ENCODE measurements at regions not wholly inside any gene's neighbourhood (a gene's known extent, or its start where the extent isn't known, plus 50 kb on each side); places are given as distances from the start of the nearest gene placed in this dataset.

DNA sequence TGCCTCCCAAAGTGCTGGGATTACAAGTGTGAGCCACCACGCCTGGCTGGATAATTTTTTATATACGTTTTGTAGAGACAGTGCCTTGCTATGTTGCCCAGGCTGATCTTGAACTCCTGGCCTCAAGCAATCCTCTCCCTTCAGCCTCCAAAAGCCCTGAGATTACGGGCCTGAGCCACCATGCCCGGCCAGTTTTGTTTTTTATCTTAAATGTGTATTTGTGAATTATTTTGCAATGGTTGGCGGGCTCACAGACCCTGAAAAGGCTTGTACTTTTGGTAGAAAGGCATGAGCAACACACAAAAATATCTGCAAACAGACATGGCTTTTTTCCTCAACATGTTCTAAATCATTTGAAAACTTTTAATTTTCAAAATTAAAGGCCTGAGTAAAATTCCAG lies 73.4 kb upstream of the TMEM18 start:
- no peak for DNase-seq

DNA sequence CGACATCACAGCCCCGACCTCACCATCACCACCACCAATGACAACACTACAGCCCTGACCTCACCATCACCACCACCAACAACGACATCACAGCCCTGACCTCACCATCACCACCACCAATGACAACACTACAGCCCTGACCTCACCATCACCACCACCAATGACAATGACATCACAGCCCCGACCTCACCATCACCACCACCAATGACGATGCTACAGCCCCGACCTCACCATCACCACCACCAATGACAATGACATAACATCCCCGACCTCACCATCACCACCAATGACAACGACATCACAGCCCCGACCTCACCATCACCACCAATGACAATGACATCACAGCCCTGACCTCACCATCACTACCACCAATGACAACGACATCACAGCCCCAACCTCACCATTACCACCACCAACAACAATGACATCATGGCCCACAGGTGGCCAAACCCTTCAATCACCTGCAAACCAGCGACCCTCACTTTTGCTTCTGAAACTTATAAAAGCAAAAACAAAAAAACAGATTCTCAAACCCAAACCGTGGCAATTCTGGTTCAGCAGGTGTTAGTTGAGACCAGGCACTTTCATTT lies 70.7 kb upstream of the TMEM18 start:
- DNase-seq: no peak

DNA sequence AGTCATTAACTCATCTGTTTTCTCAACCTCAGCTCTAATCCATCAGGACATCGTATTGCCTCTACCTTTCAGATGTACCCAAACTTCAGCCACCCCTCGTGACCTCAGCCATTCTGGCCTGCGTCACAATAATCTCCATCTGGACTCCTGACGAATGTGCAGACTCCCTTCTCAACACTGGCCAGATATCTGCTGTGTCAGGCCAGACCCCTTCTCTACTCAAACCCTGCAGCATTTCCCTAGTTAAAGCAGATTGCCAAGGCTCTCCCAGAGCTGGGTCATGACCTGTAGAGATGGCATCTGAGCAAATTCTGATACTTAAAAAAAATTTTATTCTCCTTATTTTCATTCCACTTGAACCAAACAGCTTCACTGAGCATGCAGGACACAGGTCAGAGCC lies 69.5 kb upstream of the TMEM18 start:
- DNase-seq: no peak

DNA sequence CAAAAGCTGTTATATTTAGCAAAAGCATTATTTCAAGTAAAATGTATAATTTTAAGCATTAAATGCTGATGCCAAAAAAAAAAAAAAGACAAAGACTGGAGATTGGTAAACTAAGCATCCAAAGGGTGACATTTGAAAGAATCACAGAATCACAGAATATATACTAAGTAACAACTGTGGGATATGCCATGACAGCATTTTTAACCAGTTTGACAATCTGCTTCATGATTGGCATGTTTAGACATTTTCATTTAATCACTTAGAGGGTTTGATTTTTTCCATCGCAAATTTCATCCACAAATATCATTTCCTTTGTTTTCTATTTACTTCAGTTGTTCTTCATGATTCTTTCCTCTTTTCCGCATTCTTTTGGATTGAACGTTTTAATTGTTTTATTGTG lies 66.9 kb upstream of the TMEM18 start:
- no peak for DNase-seq

DNA sequence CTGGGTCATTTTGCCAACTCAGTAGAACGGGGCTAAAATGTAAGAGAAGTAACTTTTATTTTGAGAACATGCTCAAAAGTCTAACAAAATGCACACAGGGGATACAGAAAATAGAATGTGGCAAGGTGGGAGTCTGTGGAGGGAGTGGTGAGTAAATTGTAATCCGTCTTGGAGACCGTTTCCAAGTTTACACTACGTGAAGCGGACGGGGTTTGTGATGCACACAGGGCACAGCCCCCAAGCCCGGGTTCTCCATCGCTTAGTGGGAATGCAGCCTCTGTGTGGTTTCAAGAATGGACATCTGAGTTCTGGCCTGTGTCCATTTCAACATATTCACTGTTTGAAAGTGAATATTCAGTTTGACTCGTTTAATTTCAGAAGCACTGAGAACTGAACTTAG lies 65.0 kb upstream of the TMEM18 start:
- DNase-seq: no peak

DNA sequence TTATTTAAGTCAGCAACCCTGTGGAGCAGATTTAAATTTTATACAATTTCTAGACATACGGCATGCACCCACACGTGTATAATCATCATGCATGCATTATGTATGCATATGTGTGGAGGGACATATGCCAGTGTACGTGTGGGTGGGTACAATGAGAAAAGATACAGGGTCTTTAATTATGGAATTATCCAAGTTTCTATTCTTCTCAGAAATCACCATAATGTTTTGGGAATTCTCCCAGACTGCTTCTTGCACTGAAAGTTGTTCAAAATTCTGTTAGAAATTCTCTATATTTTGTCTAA lies 63.9 kb upstream of the TMEM18 start:
- DNase-seq: no peak

DNA sequence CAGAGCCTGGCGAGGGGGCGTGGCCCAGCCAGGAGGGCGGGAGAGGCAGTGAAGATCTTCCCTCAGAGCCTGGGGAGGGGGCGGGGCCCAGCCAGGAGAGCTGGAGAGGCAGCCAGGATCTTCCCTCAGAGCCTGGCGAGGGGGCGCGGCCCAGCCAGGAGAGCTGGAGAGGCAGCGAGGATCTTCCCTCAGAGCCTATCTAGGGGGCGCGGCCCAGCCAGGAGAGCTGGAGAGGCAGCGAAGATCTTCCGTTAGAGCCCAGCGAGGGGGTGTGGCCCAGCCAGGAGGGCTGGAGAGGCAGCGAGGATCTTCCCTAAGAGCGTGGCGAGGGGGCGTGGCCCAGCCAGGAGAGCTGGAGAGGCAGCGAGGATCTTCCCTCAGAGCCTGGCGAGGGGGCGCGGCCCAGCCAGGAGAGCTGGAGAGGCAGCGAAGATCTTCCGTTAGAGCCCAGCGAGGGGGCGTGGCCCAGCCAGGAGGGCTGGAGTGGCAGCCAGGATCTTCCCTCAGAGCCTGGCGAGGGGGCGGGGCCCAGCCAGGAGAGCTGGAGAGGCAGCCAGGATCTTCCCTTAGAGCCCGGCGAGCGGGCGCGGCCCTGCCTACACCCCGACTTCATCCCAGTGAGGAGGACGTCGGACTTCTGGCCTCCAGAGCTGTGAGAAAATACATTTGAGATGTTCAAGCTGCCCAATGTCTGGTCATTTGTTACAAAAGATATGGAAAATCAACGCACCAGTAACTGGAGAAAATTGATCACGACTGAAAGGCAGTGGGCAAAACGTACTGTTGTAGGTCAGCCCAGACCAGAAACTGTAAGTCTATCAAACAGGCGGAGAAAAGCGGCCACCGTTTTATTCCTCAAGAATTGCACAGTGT lies 63.4 kb upstream of the TMEM18 start:
- DNase-seq: peak; percentile 100

DNA sequence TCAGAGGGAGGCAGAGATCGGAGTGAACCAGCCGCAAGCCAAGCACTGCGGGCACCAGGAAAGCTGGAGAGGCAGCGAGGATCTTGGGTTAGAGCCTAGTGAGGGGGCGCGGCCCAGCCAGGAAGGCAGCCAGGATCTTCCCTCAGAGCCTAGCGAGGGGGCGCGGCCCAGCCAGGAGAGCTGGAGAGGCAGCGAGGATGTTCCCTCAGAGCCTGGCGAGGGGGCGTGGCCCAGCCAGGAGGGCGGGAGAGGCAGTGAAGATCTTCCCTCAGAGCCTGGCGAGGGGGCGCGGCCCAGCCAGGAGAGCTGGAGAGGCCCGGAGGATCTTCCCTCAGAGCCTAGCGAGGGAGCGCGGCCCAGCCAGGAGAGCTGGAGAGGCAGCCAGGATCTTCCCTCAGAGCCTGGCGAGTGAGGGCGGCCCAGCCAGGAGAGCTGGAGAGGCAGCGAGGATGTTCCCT lies 62.7 kb upstream of the TMEM18 start:
- peak; percentile 94 for DNase-seq

DNA sequence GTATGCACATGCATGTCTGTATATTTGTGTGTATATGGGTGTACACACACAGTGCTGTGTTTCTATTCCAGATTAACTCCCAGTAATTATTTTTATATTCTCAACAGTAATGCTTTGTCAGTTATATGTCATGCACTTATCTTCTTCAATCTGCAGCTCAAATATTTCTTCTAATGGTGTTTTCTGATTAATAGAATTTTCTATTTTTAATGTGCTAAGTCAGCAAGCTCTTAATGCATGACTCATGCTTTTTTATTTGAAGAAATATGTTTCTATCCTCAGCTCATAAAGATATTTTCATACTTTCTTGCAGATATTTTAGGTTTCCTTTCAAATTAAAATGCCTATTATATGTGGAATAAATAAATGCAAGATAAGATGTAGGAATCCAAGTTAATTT lies 59.7 kb upstream of the TMEM18 start:
- DNase-seq: no peak

DNA sequence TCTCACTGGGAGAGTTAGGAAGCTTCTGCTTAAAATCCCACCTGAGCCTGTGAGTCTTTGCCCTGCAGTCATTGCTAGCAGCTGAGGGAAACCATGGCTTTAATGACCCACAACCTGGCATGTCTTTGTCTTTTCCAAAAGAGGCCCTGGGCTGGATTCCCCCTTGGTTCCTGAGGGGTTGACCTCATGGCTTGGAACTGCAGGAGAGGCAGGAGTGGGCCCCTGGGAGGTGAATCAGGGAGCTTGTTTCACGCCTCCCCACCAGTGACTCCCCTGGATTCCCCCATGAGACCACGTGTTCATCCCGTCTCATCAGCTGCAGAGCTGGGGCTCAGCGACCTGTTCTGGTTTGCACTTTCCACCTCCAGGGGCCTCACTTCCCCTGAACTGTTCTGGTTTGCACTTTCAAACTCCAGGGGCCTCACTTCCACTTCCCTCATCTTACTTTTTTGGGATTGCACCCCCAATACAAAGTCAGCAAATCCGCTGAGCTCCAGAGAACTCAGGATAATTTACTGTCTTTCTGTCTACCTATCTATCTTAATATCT lies 58.5 kb upstream of the TMEM18 start:
- no peak for DNase-seq

DNA sequence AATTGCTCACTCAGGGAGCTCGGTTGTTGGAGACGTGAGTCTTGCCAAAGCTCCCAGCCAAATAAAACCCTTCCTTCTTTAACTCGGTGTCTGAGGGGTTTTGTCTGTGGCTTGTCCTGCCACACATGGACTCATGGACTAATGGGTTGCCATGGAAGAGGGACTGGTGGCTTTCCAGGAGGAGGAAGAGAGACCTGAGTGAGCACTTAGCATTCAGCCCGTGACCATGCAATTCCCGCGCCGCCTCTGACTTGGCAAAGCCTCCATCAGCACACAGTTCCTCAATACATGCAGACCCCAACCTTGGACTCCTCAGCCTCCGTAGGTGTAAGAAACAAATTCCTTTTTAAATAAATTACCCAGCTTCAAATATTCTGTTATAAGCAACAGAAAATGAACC lies 57.3 kb upstream of the TMEM18 start:
- no peak for DNase-seq

DNA sequence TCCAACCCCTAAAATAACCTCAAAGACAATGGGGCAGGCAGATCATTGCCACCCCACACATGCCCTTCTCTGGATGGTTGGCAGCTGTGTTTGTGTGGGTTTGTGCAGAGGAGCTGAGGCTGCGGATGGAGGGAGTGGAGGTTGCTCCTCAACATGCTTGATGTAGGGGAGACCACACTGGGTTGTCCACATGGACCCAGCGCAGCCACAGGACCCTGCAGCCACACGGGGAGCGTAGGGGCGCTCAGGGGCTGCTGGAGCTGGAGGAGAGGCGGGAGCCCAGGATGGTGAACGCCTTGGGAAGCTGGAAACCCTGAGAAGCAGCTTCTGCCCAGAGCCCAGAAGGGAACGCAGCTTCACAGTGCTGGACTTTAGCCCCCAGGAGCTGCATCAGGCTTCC lies 56.3 kb upstream of the TMEM18 start:
- no peak for DNase-seq

DNA sequence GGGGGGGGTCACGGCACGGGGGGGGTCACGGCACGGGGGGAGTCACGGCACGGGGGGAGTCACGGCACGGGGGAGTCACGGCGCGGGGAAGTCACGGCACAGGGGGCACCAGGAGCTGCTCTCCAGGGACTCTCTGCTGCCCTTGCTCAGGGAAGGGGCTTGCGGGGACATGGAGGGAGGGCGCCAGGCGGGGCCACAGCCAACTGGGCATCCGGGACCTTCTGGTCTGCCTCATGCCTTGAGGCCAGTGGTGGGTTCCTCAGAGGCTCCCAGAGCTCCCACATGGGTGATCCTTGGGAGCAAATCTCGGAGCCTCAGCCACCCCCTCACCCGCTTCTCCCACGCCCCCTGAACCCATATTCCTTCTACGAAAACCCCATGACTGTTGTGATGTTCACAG lies 55.8 kb upstream of the TMEM18 start:
- DNase-seq: no peak

DNA sequence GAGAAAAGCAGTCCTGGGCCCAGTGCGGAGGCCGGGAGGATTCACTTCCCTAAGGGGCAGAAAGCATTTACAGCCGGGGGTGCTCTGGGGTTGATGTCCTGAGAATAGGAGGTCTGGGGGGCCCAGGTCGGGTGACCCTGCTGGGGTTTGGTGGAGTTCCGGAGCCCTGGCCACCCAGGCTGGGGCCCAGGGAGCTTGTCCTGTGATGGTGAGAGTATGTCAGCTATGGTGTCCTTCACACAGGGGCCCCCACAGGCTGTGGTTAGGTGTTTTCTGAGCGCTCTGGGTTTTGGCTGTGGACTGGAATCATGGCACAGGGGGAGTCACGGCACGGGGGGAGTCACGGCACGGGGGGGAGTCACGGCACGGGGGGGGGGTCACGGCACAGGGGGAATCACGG lies 54.5 kb upstream of the TMEM18 start:
- DNase-seq: no peak

DNA sequence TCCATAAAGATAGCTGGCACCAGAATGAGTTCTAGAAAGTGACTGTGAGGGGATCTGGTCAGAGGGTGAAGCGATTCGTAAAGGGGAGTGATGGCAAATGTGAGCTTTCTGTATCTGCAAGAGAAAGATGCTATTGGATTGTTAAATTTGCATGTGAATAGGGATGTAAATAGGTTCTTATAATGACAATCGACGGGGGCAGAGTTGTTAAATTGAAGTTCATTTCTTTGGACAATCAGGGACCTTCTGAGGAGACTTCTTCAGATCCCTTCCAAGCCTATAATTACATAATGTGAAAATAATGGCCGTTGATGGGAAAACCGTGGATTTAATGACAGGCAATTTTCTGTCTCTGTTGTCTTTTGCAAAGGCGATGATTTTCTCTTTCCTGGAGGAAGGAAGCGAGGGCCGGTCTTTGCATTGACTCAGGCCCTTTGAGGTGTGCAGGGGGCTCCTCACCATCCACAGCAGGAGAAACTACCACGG lies 52.2 kb upstream of the TMEM18 start:
- peak; percentile 23 for DNase-seq

DNA sequence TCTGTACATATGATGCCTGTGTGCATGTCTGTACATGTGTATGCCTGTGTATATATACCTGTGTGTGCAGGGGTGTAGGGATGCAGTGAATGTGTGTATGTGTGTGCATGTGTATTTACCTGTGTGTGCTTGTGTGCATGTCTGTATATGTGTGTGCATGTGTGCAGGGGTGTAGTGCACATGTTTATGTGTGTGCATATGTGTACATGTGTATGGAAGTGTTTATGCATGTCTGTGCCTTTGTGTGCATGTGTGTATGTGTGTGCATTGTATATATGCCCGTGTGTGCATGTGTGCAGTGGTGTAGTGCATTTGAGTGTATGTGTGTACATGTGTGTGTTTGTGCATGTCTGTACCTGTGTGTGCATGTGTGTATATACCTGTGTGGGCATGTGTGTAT lies 51.0 kb upstream of the TMEM18 start:
- DNase-seq: no peak

DNA sequence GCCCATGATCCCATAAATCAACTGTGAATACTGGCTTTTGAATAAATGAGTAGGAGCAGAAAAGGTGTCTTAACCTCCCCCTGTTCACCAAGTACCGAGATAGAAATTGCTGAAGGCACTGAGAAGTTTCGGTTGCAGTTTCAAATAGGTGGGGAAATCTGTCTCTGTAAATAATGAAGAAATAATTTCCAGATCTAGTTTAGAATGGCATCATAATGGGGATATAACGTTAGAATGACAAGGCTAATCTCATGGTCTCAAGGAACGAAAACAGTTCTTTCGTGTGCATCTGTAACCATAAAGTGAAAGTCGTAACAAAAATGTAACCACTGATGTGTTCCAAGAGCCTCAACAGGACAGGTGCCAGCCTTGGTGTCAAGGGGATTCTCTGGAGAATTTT lies 49.9 kb upstream of the TMEM18 start:
- DNase-seq: no peak

Measured in NCI-H1105 (cell line).